A673 (cell line): ENCODE measurements at regions not wholly inside any gene's neighbourhood (a gene's known extent, or its start where the extent isn't known, plus 50 kb on each side); places are given as distances from the start of the nearest gene placed in this dataset.

Source experiments
- BruUV-seq: library from RNA; stranded (reverse); fragments of 400-500 nt; replicated peaks from 2 replicates; lab custom pipeline; 2021; lab: Mats Ljungman, UMichigan
- CTCF ChIA-PET: fragments of 300-600 bp; sonication (Branson Sonifier 250); formaldehyde crosslinking; loops from one replicate; lab custom pipeline; 2022; ENCODE audit warnings: antibody characterized with exemption; lab: Charles Lee
- POLR2A ChIA-PET: fragments of 300-600 bp; sonication (Branson Sonifier 250); formaldehyde crosslinking; loops from one replicate; lab custom pipeline; 2022; ENCODE audit warnings: antibody characterized with exemption; ENCODE audit not compliant: low non-redundant PET; lab: Charles Lee
- DNase-seq: peaks from one replicate; pipeline ENCODE4 v3.0.0-alpha.2; 2015; ENCODE audit warnings: low spot score
- H3K27ac ChIP-seq: fragments of 200-600 bp; sonication (generic); 2 replicates; pipeline ENCODE4 v1.5.1; 2016; ENCODE audit warnings: mixed run types, low read depth, mild to moderate bottlenecking, mixed read lengths, antibody characterized with exemption, low read length; ENCODE audit not compliant: poor library complexity, severe bottlenecking
- H3K27me3 ChIP-seq: fragments of 200-600 bp; sonication (generic); replicated peaks from 2 replicates; pipeline ENCODE4 v1.6.1; 2017; ENCODE audit warnings: mixed run types, low read depth, mild to moderate bottlenecking, mixed read lengths, antibody characterized with exemption, low read length; ENCODE audit not compliant: insufficient read depth, poor library complexity
- H3K36me3 ChIP-seq: fragments of 200-600 bp; sonication (generic); 2 replicates; pipeline ENCODE4 v1.6.1; 2016; ENCODE audit warnings: mixed run types, mild to moderate bottlenecking, mixed read lengths, antibody characterized with exemption, low read length; ENCODE audit not compliant: insufficient read depth, poor library complexity, severe bottlenecking
- H3K4me1 ChIP-seq: fragments of 200-600 bp; sonication (generic); 2 replicates; pipeline ENCODE4 v1.6.1; 2017; ENCODE audit warnings: mixed run types, mild to moderate bottlenecking, mixed read lengths, antibody characterized with exemption, low read length; ENCODE audit not compliant: insufficient read depth, poor library complexity, severe bottlenecking
- H3K4me3 ChIP-seq: fragments of 200-600 bp; sonication (generic); 2 replicates; pipeline ENCODE4 v1.5.1; 2016; ENCODE audit warnings: low read depth, mixed run types, mild to moderate bottlenecking, mixed read lengths, low read length; ENCODE audit not compliant: poor library complexity, severe bottlenecking
- H3K9me3 ChIP-seq: fragments of 200-600 bp; sonication (generic); 2 replicates; pipeline ENCODE4 v1.6.1; 2016; ENCODE audit warnings: mixed run types, low read depth, mild to moderate bottlenecking, mixed read lengths, antibody characterized with exemption, low read length; ENCODE audit not compliant: poor library complexity, severe bottlenecking
- EZH2 ChIP-seq: fragments of 200-600 bp; sonication (generic); IDR thresholded peaks from 2 replicates; pipeline ENCODE4 v1.6.1; 2017; ENCODE audit warnings: borderline replicate concordance, low read depth, mild to moderate bottlenecking, mixed read lengths, antibody characterized with exemption, low read length; ENCODE audit not compliant: poor library complexity, severe bottlenecking
- intact Hi-C: fragments of 100-400 bp; cut with micrococcal nuclease; formaldehyde crosslinking; loops from one replicate; pipeline ENCODE4 v1.10.0; 2022; ENCODE audit not compliant: unreplicated experiment
- TF ChIP-seq, protein P1 (sequence below): fragments of 300-800, 200-600 bp; sonication (generic); conservative IDR thresholded peaks from 2 replicates; pipeline ENCODE4 v1.5.1; 2017; ENCODE audit warnings: low read depth, mild to moderate bottlenecking, antibody characterized with exemption, low read length, moderate library complexity, mixed read lengths

DNA sequence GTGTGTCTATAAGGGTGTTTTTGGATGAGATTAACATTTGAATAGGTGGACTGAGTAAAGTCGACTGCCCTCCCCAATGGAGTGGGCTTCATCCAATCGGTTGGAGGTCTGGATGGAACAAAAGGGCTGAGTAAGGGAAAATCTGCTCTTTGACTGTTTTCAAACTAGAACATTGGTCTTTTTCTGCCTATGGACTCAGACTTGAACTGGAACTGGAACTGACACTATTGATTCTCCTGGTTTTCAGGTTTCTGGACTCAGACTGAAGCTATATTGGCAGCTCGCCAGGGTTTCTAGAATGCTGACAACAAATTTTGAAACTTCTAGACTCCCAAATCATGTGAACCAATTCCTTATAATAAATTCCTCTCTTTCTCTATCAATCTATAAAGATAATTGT is 498.9 kb upstream of the EPHA7 start:
- DNase-seq, result no peak
- Histone ChIP-seq H3K36me3 (no peaks in the 10 kb centered on the region), H3K4me3 (no peak overlapping the region), H3K9me3 (no peaks in the 10 kb centered on the region), H3K27ac (no peak overlapping the region), H3K27me3 (no peaks in the 10 kb centered on the region), H3K4me1 (no peaks in the 10 kb centered on the region)
- no peak for TF ChIP-seq EZH2
- TF ChIP-seq, protein P1, sequence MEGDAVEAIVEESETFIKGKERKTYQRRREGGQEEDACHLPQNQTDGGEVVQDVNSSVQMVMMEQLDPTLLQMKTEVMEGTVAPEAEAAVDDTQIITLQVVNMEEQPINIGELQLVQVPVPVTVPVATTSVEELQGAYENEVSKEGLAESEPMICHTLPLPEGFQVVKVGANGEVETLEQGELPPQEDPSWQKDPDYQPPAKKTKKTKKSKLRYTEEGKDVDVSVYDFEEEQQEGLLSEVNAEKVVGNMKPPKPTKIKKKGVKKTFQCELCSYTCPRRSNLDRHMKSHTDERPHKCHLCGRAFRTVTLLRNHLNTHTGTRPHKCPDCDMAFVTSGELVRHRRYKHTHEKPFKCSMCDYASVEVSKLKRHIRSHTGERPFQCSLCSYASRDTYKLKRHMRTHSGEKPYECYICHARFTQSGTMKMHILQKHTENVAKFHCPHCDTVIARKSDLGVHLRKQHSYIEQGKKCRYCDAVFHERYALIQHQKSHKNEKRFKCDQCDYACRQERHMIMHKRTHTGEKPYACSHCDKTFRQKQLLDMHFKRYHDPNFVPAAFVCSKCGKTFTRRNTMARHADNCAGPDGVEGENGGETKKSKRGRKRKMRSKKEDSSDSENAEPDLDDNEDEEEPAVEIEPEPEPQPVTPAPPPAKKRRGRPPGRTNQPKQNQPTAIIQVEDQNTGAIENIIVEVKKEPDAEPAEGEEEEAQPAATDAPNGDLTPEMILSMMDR, result no peak
- intact Hi-C loops, result no loop called here
- no TSS peak for BruUV-seq
- POLR2A ChIA-PET, result no interaction called here
- CTCF ChIA-PET, result no interaction called here

DNA sequence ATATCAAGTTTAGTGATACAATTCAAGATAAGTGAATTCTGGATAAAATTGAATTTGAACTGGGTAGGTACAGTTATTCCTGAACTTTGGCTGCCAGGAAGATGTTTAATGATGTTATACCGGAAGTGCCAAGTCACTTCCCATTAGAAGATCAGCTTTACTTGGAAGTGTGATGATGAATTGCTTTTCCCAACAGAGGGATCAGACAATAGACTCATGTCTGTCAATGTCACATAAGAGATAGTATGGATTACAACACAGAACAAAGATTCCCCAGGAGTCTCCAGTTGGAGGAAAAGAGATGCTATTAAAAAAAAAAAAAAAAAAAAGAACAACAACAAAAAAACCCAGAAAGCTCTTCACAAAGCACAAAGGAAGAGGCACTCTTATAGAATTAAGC is 497.9 kb upstream of the EPHA7 start:
- H3K4me1 ChIP-seq, result no peaks in the 10 kb centered on the region
- BruUV-seq, result no TSS peak
- peak; percentile 16 for DNase-seq
- no peaks in the 10 kb centered on the region for H3K36me3 ChIP-seq
- ChIA-PET CTCF (interaction anchor here (0.6 kb wide), 1 partner anchor 1174 kb away, joined by 3 read pairs; no protein-coding TSS in a partner anchor), POLR2A (no interaction called here)
- no peaks in the 10 kb centered on the region for H3K27me3 ChIP-seq
- H3K27ac ChIP-seq, result no peak overlapping the region
- no peaks in the 10 kb centered on the region for H3K9me3 ChIP-seq
- no peak overlapping the region for H3K4me3 ChIP-seq
- intact Hi-C loops, result no loop called here
- TF ChIP-seq, protein P1, result no peak
- no peak for TF ChIP-seq EZH2

DNA sequence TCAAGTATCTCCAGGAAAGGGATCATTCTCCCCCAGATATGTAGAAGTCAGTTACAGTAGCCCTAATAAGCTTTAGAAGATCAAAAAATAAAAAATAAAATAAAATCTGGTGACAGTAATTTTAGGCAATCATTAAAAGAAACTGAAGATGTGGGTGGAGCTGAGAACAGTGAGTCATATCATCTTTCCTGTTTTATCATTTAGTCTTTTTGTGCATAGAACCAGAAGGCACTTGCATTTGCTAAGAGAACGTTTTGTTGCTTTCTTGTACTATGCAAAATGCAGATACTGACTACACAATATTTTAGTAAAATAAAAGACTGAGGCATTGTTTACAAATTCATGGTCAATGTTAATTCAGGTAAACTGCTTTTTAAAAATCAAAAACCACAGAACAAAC is 497.4 kb upstream of the EPHA7 start:
- no peak overlapping the region for H3K27ac ChIP-seq
- TF ChIP-seq, protein P1, result no peak
- TF ChIP-seq EZH2, result no peak
- H3K27me3 ChIP-seq, result no peaks in the 10 kb centered on the region
- ChIA-PET POLR2A (no interaction called here), CTCF (interaction anchor here (0.6 kb wide), 1 partner anchor 1175 kb away, joined by 3 read pairs; no protein-coding TSS in a partner anchor)
- BruUV-seq, result no TSS peak
- H3K4me1 ChIP-seq, result no peaks in the 10 kb centered on the region
- H3K36me3 ChIP-seq, result no peaks in the 10 kb centered on the region
- intact Hi-C loops, result no loop called here
- H3K9me3 ChIP-seq, result no peaks in the 10 kb centered on the region
- H3K4me3 ChIP-seq, result no peak overlapping the region
- no peak for DNase-seq
